Stomach (tissue), 8 donors: ENCODE measurements at regions not wholly inside any gene's neighbourhood (a gene's known extent, or its start where the extent isn't known, plus 50 kb on each side); places are given as distances from the start of the nearest gene placed in this dataset.

Experiments
- DNase-seq, 2 donors: peaks; one replicate each; pipeline versions ENCODE4 v3.0.0 to v3.0.0-alpha.2; 2013 to 2019
- H3K27ac ChIP-seq, 5 donors: fragments of 200-600 bp in 4 of 5; sonication (generic) in 4 of 5; one replicate each; pipeline ENCODE4 v1.5.1; 2013 to 2019; ENCODE audit warnings: mild to moderate bottlenecking in 1 of 5, moderate library complexity in 1 of 5
- H3K27me3 ChIP-seq, 3 donors: fragments of 200-600 bp; sonication (generic); one replicate each; pipeline ENCODE4 v1.5.1; 2017 to 2019; ENCODE audit warnings: mixed run types in 1 of 3
- H3K36me3 ChIP-seq, 4 donors: fragments of 200-600 bp; sonication (generic); 1 replicate in 3 of 4; 2 replicates in 1 of 4; pipeline ENCODE4 v1.5.1; 2016 to 2019
- H3K4me1 ChIP-seq, 4 donors: fragments of 200-600 bp; sonication (generic); one replicate each; pipeline ENCODE4 v1.5.1; 2016 to 2019
- H3K4me3 ChIP-seq, 4 donors: fragments of 200-600 bp; sonication (generic) in 3 of 4; one replicate each; pipeline ENCODE4 v1.5.1; 2016 to 2019; ENCODE audit warnings: mild to moderate bottlenecking in 1 of 4
- H3K9me3 ChIP-seq, 4 donors: fragments of 200-600 bp; sonication (generic); one replicate each; pipeline ENCODE4 v1.5.1; 2016 to 2019
- EP300 ChIP-seq: sonication (generic); formaldehyde crosslinking; IDR thresholded peaks from one replicate; pipeline ENCODE4 v1.6.1; 2017; ENCODE audit warnings: antibody characterized with exemption
- POLR2A ChIP-seq, 4 donors: fragments of 450-650 bp; IDR thresholded peaks; one replicate each; pipeline ENCODE4 v1.6.1; 2016; ENCODE audit warnings: antibody characterized with exemption in 4 of 4, control low read depth in 2 of 4, mild to moderate bottlenecking in 1 of 4, moderate library complexity in 1 of 4
- POLR2AphosphoS5 ChIP-seq, 3 donors: sonication (generic); formaldehyde crosslinking; IDR thresholded peaks; one replicate each; pipeline ENCODE4 v1.6.1; 2016; ENCODE audit warnings: antibody characterized with exemption in 3 of 3
- WGBS, 5 donors: extraction: QIAGEN DNeasy Blood & Tissue Kit in 3 of 5; methylation state at CpG; one replicate each; pipeline versions ENCODE4 v1.1.5 to v1.1.7; 2013 to 2018; 5-methylcytosine and 5-hydroxymethylcytosine counted together
- intact Hi-C: fragments of 100-400 bp; cut with DNase I; formaldehyde crosslinking; loops from one replicate; pipeline ENCODE4 v1.15.1; 2023; ENCODE audit warnings: low total_unique reads
- TF ChIP-seq, protein P1 (sequence below), 7 experiments: fragments of 450-650 bp in 4 of 7; fragments of 200-600 bp in 3 of 7; sonication (generic) in 3 of 7; IDR thresholded peaks; one replicate each; pipeline ENCODE4 v1.5.1; 2016 to 2019; ENCODE audit warnings: antibody characterized with exemption in 7 of 7, control low read depth in 2 of 7, mild to moderate bottlenecking in 1 of 7
- donor health status: healthy with polysubstance abuse.
- donor health status: Bipolar disorder and iron deficiency.
- donor health status: healthy.

DNA sequence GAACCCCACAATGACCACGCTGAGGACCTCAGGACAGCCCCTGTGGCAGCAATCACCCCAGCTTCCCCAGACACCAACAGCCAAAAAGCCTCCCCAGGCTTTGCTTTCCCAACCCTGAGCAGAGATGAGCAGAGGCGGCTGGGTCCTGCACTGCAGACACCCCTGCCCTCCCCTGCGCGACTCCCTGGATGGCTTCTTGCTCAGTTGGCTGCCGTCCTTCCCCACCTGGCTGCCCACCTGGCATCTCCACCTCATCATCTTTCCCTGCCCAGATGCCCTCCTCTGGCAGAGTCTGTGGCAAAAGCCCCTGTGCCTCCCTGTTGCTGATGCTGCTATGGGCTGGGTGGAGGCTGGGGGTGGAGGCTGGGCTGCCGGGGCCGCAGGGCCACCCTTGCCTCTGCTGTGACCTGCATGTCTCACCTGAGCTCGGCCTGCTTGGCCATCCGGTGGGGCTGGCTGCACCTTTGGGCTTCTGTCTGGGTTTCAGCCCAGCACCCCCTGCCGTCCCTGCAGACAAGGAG, 567.7 kb downstream of the TCERG1L start:
- DNase-seq, result no peak
- 70 to 87% (median 81%) methylated on average over 7 to 10 of the region's 10 CpGs for WGBS, 5 donors
- peaks cover 0 to 39% (median 0%) of the 10 kb centered on the region in 3 donors for H3K27me3 ChIP-seq
- TF ChIP-seq, protein P1, sequence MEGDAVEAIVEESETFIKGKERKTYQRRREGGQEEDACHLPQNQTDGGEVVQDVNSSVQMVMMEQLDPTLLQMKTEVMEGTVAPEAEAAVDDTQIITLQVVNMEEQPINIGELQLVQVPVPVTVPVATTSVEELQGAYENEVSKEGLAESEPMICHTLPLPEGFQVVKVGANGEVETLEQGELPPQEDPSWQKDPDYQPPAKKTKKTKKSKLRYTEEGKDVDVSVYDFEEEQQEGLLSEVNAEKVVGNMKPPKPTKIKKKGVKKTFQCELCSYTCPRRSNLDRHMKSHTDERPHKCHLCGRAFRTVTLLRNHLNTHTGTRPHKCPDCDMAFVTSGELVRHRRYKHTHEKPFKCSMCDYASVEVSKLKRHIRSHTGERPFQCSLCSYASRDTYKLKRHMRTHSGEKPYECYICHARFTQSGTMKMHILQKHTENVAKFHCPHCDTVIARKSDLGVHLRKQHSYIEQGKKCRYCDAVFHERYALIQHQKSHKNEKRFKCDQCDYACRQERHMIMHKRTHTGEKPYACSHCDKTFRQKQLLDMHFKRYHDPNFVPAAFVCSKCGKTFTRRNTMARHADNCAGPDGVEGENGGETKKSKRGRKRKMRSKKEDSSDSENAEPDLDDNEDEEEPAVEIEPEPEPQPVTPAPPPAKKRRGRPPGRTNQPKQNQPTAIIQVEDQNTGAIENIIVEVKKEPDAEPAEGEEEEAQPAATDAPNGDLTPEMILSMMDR (IDR thresholded peaks at IDR 0.05), result no peak
- TF ChIP-seq POLR2A (IDR thresholded peaks at IDR 0.05) (no peak), EP300 (no peak), POLR2AphosphoS5 (IDR thresholded peaks at IDR 0.05) (no peak)
- H3K4me1 ChIP-seq, result no peaks in the 10 kb centered on the region
- no peak overlapping the region for H3K27ac ChIP-seq
- no peaks in the 10 kb centered on the region for H3K36me3 ChIP-seq
- H3K4me3 ChIP-seq, result no peak overlapping the region
- intact Hi-C loops, result no loop called here
- H3K9me3 ChIP-seq, result no peaks in the 10 kb centered on the region

DNA sequence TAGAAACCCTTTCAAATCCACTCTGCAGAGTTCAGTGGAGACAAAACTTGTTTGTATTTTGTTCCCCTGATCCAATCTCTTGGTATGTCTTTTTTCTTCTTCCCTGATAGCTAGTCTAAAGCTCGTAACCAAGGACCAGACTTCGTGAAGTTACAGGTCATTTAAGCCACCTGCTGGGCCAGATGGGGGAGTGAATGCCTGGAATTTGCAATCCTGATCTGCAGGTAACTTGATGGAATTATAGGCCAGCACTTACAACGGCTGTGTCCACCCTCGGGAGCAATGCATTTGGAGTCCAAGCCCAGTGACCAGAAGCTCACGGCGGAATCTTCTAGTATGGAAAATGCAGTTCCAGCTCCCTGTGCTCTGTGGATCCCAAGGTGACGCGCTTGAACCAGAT, 566.9 kb downstream of the TCERG1L start:
- Histone ChIP-seq H3K4me3 (no peak overlapping the region), H3K9me3 (no peaks in the 10 kb centered on the region), H3K27me3 (peaks cover 0 to 43% (median 0%) of the 10 kb centered on the region in 3 donors), H3K4me1 (no peaks in the 10 kb centered on the region), H3K36me3 (no peaks in the 10 kb centered on the region), H3K27ac (no peak overlapping the region)
- DNase-seq, result no peak
- intact Hi-C loops, result no loop called here
- 60 to 67% (median 65%) methylated on average over 8 of the region's 8 CpGs for WGBS, 5 donors
- TF ChIP-seq, protein P1 (IDR thresholded peaks at IDR 0.05), result no peak
- TF ChIP-seq POLR2A (IDR thresholded peaks at IDR 0.05) (no peak), POLR2AphosphoS5 (IDR thresholded peaks at IDR 0.05) (no peak), EP300 (no peak)

DNA sequence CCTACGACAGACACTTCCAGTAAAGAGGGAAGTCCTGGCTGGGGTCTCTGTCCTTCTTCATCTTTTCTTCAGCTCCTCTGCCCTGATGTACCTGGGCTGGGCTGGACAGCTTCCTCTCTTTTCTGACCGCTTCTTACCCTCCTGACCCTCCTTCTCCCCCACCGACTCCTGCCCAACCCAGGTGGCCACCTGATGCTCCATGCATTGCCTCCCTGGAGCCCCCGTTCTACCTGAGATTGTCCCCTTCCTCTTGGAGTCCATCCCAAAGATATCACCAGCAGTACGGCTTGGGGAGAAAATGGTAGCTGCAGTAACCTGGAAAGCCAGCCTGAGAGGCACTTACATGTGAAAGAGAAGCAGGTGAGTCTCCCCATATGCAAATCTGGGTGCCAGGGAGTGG, 566.3 kb downstream of the TCERG1L start:
- no peaks in the 10 kb centered on the region for H3K9me3 ChIP-seq
- H3K36me3 ChIP-seq, result no peaks in the 10 kb centered on the region
- H3K27ac ChIP-seq, result no peak overlapping the region
- 45 to 69% (median 52%) methylated on average over 5 of the region's 5 CpGs for WGBS, 5 donors
- H3K4me1 ChIP-seq, result no peaks in the 10 kb centered on the region
- H3K4me3 ChIP-seq, result no peak overlapping the region
- intact Hi-C loops, result no loop called here
- no peak for TF ChIP-seq POLR2AphosphoS5 (IDR thresholded peaks at IDR 0.05)
- no peak for TF ChIP-seq POLR2A (IDR thresholded peaks at IDR 0.05)
- TF ChIP-seq, protein P1 (IDR thresholded peaks at IDR 0.05), result no peak
- no peak for TF ChIP-seq EP300
- DNase-seq, result no peak
- peaks cover 0 to 49% (median 0%) of the 10 kb centered on the region in 3 donors for H3K27me3 ChIP-seq

DNA sequence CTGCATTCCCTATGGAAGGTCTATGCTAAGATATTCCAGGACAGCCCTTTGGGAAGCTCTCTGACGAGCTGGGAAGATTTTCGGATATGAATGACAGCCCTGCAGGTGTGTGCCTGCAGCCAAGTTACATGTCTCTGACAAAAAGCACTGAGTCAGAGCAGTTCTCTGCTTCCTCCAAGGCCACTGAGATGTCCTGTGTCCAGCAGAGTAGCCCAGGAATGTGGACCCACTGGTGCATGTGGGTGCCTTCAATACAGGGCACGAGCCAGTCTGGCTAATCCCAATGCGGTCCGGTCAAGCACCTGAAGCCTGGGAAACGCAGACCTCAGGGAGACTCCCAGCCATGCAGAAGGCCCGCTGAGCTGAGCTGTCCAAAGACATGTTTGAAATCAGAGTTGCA, 565.7 kb downstream of the TCERG1L start:
- H3K27me3 ChIP-seq, result peaks cover 0 to 53% (median 0%) of the 10 kb centered on the region in 3 donors
- peak in 1 of 2 donors; percentile 7 for DNase-seq
- no peak overlapping the region for H3K27ac ChIP-seq
- intact Hi-C loops, result no loop called here
- no peaks in the 10 kb centered on the region for H3K4me1 ChIP-seq
- H3K4me3 ChIP-seq, result no peak overlapping the region
- H3K9me3 ChIP-seq, result no peaks in the 10 kb centered on the region
- 51 to 80% (median 69%) methylated on average over 2 to 7 of the region's 7 CpGs for WGBS, 5 donors
- no peak for TF ChIP-seq POLR2A (IDR thresholded peaks at IDR 0.05)
- TF ChIP-seq, protein P1 (IDR thresholded peaks at IDR 0.05), result no peak
- TF ChIP-seq POLR2AphosphoS5 (IDR thresholded peaks at IDR 0.05), result no peak
- no peak for TF ChIP-seq EP300
- H3K36me3 ChIP-seq, result no peaks in the 10 kb centered on the region
